Epithelial cell of proximal tubule (primary cell): ENCODE measurements at regions not wholly inside any gene's neighbourhood (a gene's known extent, or its start where the extent isn't known, plus 50 kb on each side); places are given as distances from the start of the nearest gene placed in this dataset.
"Not testable (repeated sequence)": the region's sequence is repeated elsewhere in the genome, so short reads cannot be mapped to it uniquely, and the experiment has no call there.

Experiments used
- DNase-seq: peaks from one replicate; pipeline ENCODE4 v3.0.0-alpha.2; 2011; ENCODE audit warnings: low read depth
- H3K4me3 ChIP-seq: 2 replicates; pipeline ENCODE4 v1.5.1; 2011; ENCODE audit warnings: low read depth, mild to moderate bottlenecking, low read length
- CTCF ChIP-seq: conservative IDR thresholded peaks from 2 replicates; pipeline ENCODE4 v1.5.1; 2012; ENCODE audit warnings: low read depth, mild to moderate bottlenecking, low read length

GRCh38 chr3:164791263-164791662, 287.0 kb downstream of the SI start:
- DNase-seq, result no peak
- TF ChIP-seq CTCF, result no peak
- H3K4me3 ChIP-seq, result no peak overlapping the region

GRCh38 chr3:164784407-164784806, 293.9 kb downstream of the SI start:
- not testable (repeated sequence) for DNase-seq, H3K4me3 ChIP-seq

GRCh38 chr3:164781755-164782154, 296.5 kb downstream of the SI start:
- TF ChIP-seq CTCF, result no peak
- no peak overlapping the region for H3K4me3 ChIP-seq
- DNase-seq, result no peak

- H3K4me3 ChIP-seq, result no peak overlapping the region
- DNase-seq, result no peak
- TF ChIP-seq CTCF, result no peak
Measured at GRCh38 chr3:164779816-164780215, 298.5 kb downstream of the SI start.

GRCh38 chr3:164752812-164753211, 325.5 kb downstream of the SI start:
- H3K4me3 ChIP-seq, result no peak overlapping the region
- no peak for DNase-seq
- no peak for TF ChIP-seq CTCF

- no peak for TF ChIP-seq CTCF
- no peak overlapping the region for H3K4me3 ChIP-seq
- no peak for DNase-seq
Measured at GRCh38 chr3:164748626-164749025, 329.7 kb downstream of the SI start.

- no peak overlapping the region for H3K4me3 ChIP-seq
- TF ChIP-seq CTCF, result no peak
- DNase-seq, result no peak
Measured at GRCh38 chr3:164741869-164742268, 336.4 kb downstream of the SI start.

GRCh38 chr3:164737174-164737573, 341.1 kb downstream of the SI start:
- no peak overlapping the region for H3K4me3 ChIP-seq
- no peak for DNase-seq
- no peak for TF ChIP-seq CTCF
